GM18505 (cell line): ENCODE measurements at regions not wholly inside any gene's neighbourhood (a gene's known extent, or its start where the extent isn't known, plus 50 kb on each side); places are given as distances from the start of the nearest gene placed in this dataset.

ENCODE experiments used
- ATAC-seq: cut with Tn5 transposase; IDR thresholded peaks from one replicate; pipeline ENCODE4 v1.9.1; 2021; ENCODE audit not compliant: unreplicated experiment
- POLR2A ChIP-seq: IDR thresholded peaks from 4 replicates; pipeline ENCODE4 v1.6.1; 2011; ENCODE audit warnings: borderline replicate concordance; ENCODE audit not compliant: insufficient read depth, insufficient read length; ENCODE audit errors: extremely low read depth

- ATAC-seq: no peak
These were observed 451.3 kb upstream of the FAM98A start for GRCh38 chr2:34050413-34050812.

GRCh38 chr2:34045101-34045655 is 446.1 kb upstream of the FAM98A start:
- ATAC-seq: no peak

More at GRCh38 chr2:34050413-34050812, 451.3 kb upstream of the FAM98A start:
- TF ChIP-seq POLR2A: no peak

GRCh38 chr2:34037886-34038285 is 438.8 kb upstream of the FAM98A start:
- no peak for ATAC-seq

More at GRCh38 chr2:34045101-34045655, 446.1 kb upstream of the FAM98A start:
- TF ChIP-seq POLR2A: no peak

GRCh38 chr2:34037157-34037556 is 438.1 kb upstream of the FAM98A start:
- no peak for TF ChIP-seq POLR2A
- no peak for ATAC-seq

More at GRCh38 chr2:34037886-34038285, 438.8 kb upstream of the FAM98A start:
- TF ChIP-seq POLR2A: no peak

- TF ChIP-seq POLR2A: no peak
- no peak for ATAC-seq
These were observed 432.0 kb upstream of the FAM98A start for GRCh38 chr2:34031097-34031496.

DNA sequence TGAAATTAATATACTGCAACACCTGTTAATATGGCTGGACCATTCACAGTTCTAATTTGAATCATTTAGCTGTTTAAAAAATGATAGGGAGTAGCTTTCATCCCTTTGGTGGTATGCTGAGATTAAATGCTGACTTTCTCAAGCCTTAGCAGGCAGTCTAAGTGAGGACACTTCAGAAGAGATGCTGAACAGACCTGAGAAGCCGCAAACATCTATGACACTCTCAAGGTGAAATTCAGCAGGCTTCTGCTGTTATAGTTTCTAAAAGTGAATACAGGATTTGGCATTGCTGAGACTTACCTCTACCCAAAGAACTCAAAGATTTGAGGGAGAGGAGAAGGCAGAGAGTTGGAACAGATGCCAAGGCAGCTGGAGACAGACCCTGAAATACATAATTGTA is 431.2 kb upstream of the FAM98A start:
- TF ChIP-seq POLR2A: no peak
- ATAC-seq: no peak

- no peak for ATAC-seq
- no peak for TF ChIP-seq POLR2A
These were observed 430.0 kb upstream of the FAM98A start for GRCh38 chr2:34029073-34029472.

- ATAC-seq: no peak
- TF ChIP-seq POLR2A: no peak
These were observed 426.1 kb upstream of the FAM98A start for GRCh38 chr2:34025196-34025595.

- ATAC-seq: peak; percentile 90
These were observed 413.7 kb upstream of the FAM98A start for GRCh38 chr2:34012715-34013302.

GRCh38 chr2:34011684-34012083 is 412.6 kb upstream of the FAM98A start:
- no peak for TF ChIP-seq POLR2A
- ATAC-seq: no peak

More at GRCh38 chr2:34012715-34013302, 413.7 kb upstream of the FAM98A start:
- no peak for TF ChIP-seq POLR2A

DNA sequence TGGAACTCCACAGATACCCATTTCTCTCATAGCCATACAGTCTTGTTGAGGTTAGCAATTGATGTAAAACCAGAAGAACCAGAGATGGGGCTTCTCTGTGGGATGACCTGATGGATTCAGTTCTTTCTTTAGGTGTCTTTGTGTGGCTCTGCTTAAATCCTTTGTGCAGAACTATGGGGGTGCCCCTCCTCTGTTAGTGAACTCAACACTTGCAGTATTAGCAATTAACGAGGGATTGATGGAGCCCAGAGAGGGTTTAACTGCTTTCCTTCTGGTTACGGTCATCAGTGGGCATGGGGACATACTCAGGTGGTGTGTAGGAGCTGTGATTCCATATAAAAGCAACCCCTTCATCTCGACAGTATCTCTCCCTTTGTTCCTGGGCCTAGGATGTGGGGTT is 406.8 kb upstream of the FAM98A start:
- TF ChIP-seq POLR2A: no peak
- ATAC-seq: no peak

GRCh38 chr2:34004936-34005335 is 405.8 kb upstream of the FAM98A start:
- no peak for TF ChIP-seq POLR2A
- no peak for ATAC-seq

- ATAC-seq: no peak
- TF ChIP-seq POLR2A: no peak
These were observed 404.7 kb upstream of the FAM98A start for GRCh38 chr2:34003795-34004194.

GRCh38 chr2:34001557-34001956 is 402.5 kb upstream of the FAM98A start:
- TF ChIP-seq POLR2A: no peak
- no peak for ATAC-seq
